H1 (cell line): ENCODE measurements at regions not wholly inside any gene's neighbourhood (a gene's known extent, or its start where the extent isn't known, plus 50 kb on each side); places are given as distances from the start of the nearest gene placed in this dataset.

Source experiments
- BACH1 ChIP-seq: IDR thresholded peaks from 2 replicates; pipeline ENCODE4 v1.6.1; 2012; ENCODE audit warnings: low read length, improper control_type of control experiment
- EGR1 ChIP-seq: IDR thresholded peaks from 2 replicates; pipeline ENCODE4 v1.6.1; 2011; ENCODE audit warnings: low read depth, low read length, borderline replicate concordance
- HDAC2 ChIP-seq, 2 experiments: fragments of 300-600 bp in 1 of 2; sonication (generic) in 1 of 2; IDR thresholded peaks; 2 replicates each; pipeline ENCODE4 v1.6.1; 2011 to 2012; ENCODE audit warnings: low read depth in 2 of 2, low read length in 2 of 2, mild to moderate bottlenecking in 2 of 2, moderate library complexity in 2 of 2, borderline replicate concordance in 1 of 2, inconsistent platforms in 1 of 2
- NANOG ChIP-seq: IDR thresholded peaks from 2 replicates; pipeline ENCODE4 v1.6.1; 2011; ENCODE audit warnings: low read length, low read depth, mild to moderate bottlenecking, inconsistent platforms; ENCODE audit not compliant: insufficient read depth, poor library complexity, severe bottlenecking

GRCh38 chr3:168806871-168807270, 711.1 kb upstream of the GOLIM4 start (continued):
- TF ChIP-seq HDAC2 (IDR thresholded peaks at IDR 0.05; ENCODE audit: borderline replicate concordance in 1 of 2, low read depth in 2 of 2, low read length in 2 of 2) (no peak), BACH1 (no peak), NANOG (no peak), EGR1 (no peak)
